ENCODE measurements at regions not wholly inside any gene's neighbourhood (a gene's known extent, or its start where the extent isn't known, plus 50 kb on each side); places are given as distances from the start of the nearest gene placed in this dataset.

DNA sequence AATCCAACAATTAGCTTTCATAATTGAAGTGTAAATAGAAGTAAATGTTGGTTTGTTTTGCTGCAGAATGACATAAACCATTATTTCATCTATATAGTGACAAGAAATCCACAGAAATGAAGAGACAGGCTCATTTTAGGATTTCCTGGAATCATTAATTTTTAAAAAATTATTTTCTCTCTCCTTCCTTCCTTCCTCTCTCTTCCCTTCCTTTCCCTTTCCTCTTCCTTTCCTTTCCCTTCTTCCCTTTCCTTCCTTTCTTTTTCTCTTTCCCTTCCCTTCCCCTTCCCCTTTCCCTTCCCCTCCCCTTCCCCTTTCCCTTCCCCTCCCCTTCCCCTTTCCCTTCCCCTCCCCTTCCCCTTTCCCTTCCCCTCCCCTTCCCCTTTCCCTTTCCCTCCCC lies 51.2 kb upstream of the KMT2C start:
- no peaks in the 10 kb centered on the region for H3K36me3 ChIP-seq (replicated peaks in 1 of 2; ENCODE audit: insufficient read depth in 1 of 2, low read depth in 2 of 2)
- ATAC-seq (no peak), DNase-seq (no peak)
- intact Hi-C loops (cut with DNase I), result no loop called here
- no peak overlapping the region for H3K4me3 ChIP-seq
- no peaks in the 10 kb centered on the region for H3K4me1 ChIP-seq
- H3K9me3 ChIP-seq, result no peaks in the 10 kb centered on the region
- no peaks in the 10 kb centered on the region for H3K27me3 ChIP-seq
- no peak for TF ChIP-seq POLR2A (IDR thresholded peaks at IDR 0.05)
- TF ChIP-seq, protein P1, sequence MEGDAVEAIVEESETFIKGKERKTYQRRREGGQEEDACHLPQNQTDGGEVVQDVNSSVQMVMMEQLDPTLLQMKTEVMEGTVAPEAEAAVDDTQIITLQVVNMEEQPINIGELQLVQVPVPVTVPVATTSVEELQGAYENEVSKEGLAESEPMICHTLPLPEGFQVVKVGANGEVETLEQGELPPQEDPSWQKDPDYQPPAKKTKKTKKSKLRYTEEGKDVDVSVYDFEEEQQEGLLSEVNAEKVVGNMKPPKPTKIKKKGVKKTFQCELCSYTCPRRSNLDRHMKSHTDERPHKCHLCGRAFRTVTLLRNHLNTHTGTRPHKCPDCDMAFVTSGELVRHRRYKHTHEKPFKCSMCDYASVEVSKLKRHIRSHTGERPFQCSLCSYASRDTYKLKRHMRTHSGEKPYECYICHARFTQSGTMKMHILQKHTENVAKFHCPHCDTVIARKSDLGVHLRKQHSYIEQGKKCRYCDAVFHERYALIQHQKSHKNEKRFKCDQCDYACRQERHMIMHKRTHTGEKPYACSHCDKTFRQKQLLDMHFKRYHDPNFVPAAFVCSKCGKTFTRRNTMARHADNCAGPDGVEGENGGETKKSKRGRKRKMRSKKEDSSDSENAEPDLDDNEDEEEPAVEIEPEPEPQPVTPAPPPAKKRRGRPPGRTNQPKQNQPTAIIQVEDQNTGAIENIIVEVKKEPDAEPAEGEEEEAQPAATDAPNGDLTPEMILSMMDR (IDR thresholded peaks at IDR 0.05), result no peak
- H3K27ac ChIP-seq, result no peak overlapping the region

- intact Hi-C loops (cut with DNase I), result no loop called here
- DNase-seq (no peak), ATAC-seq (no peak)
- TF ChIP-seq, protein P1 (IDR thresholded peaks at IDR 0.05), result no peak
- no peak for TF ChIP-seq POLR2A (IDR thresholded peaks at IDR 0.05)
- Histone ChIP-seq H3K4me1 (no peaks in the 10 kb centered on the region), H3K9me3 (no peaks in the 10 kb centered on the region), H3K36me3 (replicated peaks in 1 of 2; ENCODE audit: insufficient read depth in 1 of 2, low read depth in 2 of 2) (no peaks in the 10 kb centered on the region), H3K27ac (no peak overlapping the region), H3K4me3 (no peak overlapping the region), H3K27me3 (no peaks in the 10 kb centered on the region)
- 72% methylated on average over 4 of the region's 4 CpGs for WGBS, 2 donors
Measured at GRCh38 chr7:152485826-152486225, 50.0 kb upstream of the KMT2C start.

Measured in body of pancreas (tissue), 4 donors.